ENCODE measurements at regions not wholly inside any gene's neighbourhood (a gene's known extent, or its start where the extent isn't known, plus 50 kb on each side); places are given as distances from the start of the nearest gene placed in this dataset.

GRCh38 chr12:115000038-115000437 is 316.1 kb upstream of the TBX3 start:
- TF ChIP-seq CTCF (IDR thresholded peaks at IDR 0.05; ENCODE audit: unreplicated experiment): no peak
- CTCF ChIA-PET: no interaction called here
- no peak overlapping the region for H3K27ac Mint-ChIP-seq (ENCODE audit: unreplicated experiment)
- H3K4me1 Mint-ChIP-seq (ENCODE audit: low read depth, unreplicated experiment): no peaks in the 10 kb centered on the region
- no peaks in the 10 kb centered on the region for H3K27me3 Mint-ChIP-seq (ENCODE audit: unreplicated experiment)
- H3K9me3 Mint-ChIP-seq (ENCODE audit: low read depth, unreplicated experiment): peaks cover 19% of the 10 kb centered on the region
- DNase-seq: no peak
- H3K4me3 Mint-ChIP-seq (ENCODE audit: low read depth, unreplicated experiment): no peak overlapping the region
- H3K36me3 Mint-ChIP-seq (ENCODE audit: insufficient read depth, unreplicated experiment): no peaks in the 10 kb centered on the region
- intact Hi-C loops (cut with micrococcal nuclease; ENCODE audit: unreplicated experiment): no loop called here
- no TSS peak for BruUV-seq (replicated peaks)

GRCh38 chr12:114998750-114999128 is 314.8 kb upstream of the TBX3 start:
- no peaks in the 10 kb centered on the region for H3K4me1 Mint-ChIP-seq (ENCODE audit: low read depth, unreplicated experiment)
- DNase-seq: no peak
- H3K36me3 Mint-ChIP-seq (ENCODE audit: insufficient read depth, unreplicated experiment): no peaks in the 10 kb centered on the region
- no peak overlapping the region for H3K27ac Mint-ChIP-seq (ENCODE audit: unreplicated experiment)
- CTCF ChIA-PET: no interaction called here
- BruUV-seq (replicated peaks): no TSS peak
- intact Hi-C loops (cut with micrococcal nuclease; ENCODE audit: unreplicated experiment): no loop called here
- no peak overlapping the region for H3K4me3 Mint-ChIP-seq (ENCODE audit: low read depth, unreplicated experiment)
- peaks cover 17% of the 10 kb centered on the region for H3K9me3 Mint-ChIP-seq (ENCODE audit: low read depth, unreplicated experiment)
- no peak for TF ChIP-seq CTCF (IDR thresholded peaks at IDR 0.05; ENCODE audit: unreplicated experiment)
- no peaks in the 10 kb centered on the region for H3K27me3 Mint-ChIP-seq (ENCODE audit: unreplicated experiment)

- BruUV-seq (replicated peaks): no TSS peak
Observed at GRCh38 chr12:114998118-114998749, 314.3 kb upstream of the TBX3 start.

GRCh38 chr12:114996382-114996781 is 312.4 kb upstream of the TBX3 start:
- intact Hi-C loops (cut with micrococcal nuclease; ENCODE audit: unreplicated experiment): no loop called here
- BruUV-seq (replicated peaks): no TSS peak
- Mint-ChIP-seq H3K4me3 (ENCODE audit: low read depth, unreplicated experiment) (no peak overlapping the region), H3K36me3 (ENCODE audit: insufficient read depth, unreplicated experiment) (no peaks in the 10 kb centered on the region), H3K27ac (ENCODE audit: unreplicated experiment) (no peak overlapping the region), H3K27me3 (ENCODE audit: unreplicated experiment) (no peaks in the 10 kb centered on the region), H3K9me3 (ENCODE audit: low read depth, unreplicated experiment) (peaks cover 13% of the 10 kb centered on the region), H3K4me1 (ENCODE audit: low read depth, unreplicated experiment) (no peaks in the 10 kb centered on the region)
- CTCF ChIA-PET: no interaction called here
- TF ChIP-seq CTCF (IDR thresholded peaks at IDR 0.05; ENCODE audit: unreplicated experiment): no peak
- DNase-seq: no peak

More at GRCh38 chr12:114998118-114998749, 314.3 kb upstream of the TBX3 start:
- intact Hi-C loops (cut with micrococcal nuclease; ENCODE audit: unreplicated experiment): no loop called here
- CTCF ChIA-PET: no interaction called here
- no peak for DNase-seq
- H3K27ac Mint-ChIP-seq (ENCODE audit: unreplicated experiment): no peak overlapping the region
- no peak for TF ChIP-seq CTCF (IDR thresholded peaks at IDR 0.05; ENCODE audit: unreplicated experiment)
- H3K27me3 Mint-ChIP-seq (ENCODE audit: unreplicated experiment): no peaks in the 10 kb centered on the region
- H3K4me1 Mint-ChIP-seq (ENCODE audit: low read depth, unreplicated experiment): no peaks in the 10 kb centered on the region
- H3K36me3 Mint-ChIP-seq (ENCODE audit: insufficient read depth, unreplicated experiment): no peaks in the 10 kb centered on the region
- H3K9me3 Mint-ChIP-seq (ENCODE audit: low read depth, unreplicated experiment): peaks cover 17% of the 10 kb centered on the region
- H3K4me3 Mint-ChIP-seq (ENCODE audit: low read depth, unreplicated experiment): no peak overlapping the region

All from Calu3 (cell line).